WTC11 (cell line): ENCODE measurements at regions not wholly inside any gene's neighbourhood (a gene's known extent, or its start where the extent isn't known, plus 50 kb on each side); places are given as distances from the start of the nearest gene placed in this dataset.

Experiments used
- ATF2 ChIP-seq: sonication (generic); formaldehyde crosslinking; IDR thresholded peaks from 2 replicates; pipeline ENCODE4 v1.8.1; 2022; ENCODE audit warnings: low read depth, missing genetic modification reagents, borderline replicate concordance
- CREM ChIP-seq: sonication (generic); formaldehyde crosslinking; IDR thresholded peaks from 2 replicates; pipeline ENCODE4 v1.8.1; 2022; ENCODE audit warnings: mild to moderate bottlenecking, missing genetic modification reagents, moderate library complexity
- KAT7 ChIP-seq: sonication (generic); formaldehyde crosslinking; IDR thresholded peaks from 2 replicates; pipeline ENCODE4 v1.8.1; 2023; ENCODE audit warnings: missing genetic modification reagents, mild to moderate bottlenecking, borderline replicate concordance
- MAX ChIP-seq: sonication (generic); formaldehyde crosslinking; IDR thresholded peaks from 2 replicates; pipeline ENCODE4 v1.8.0; 2022; ENCODE audit warnings: mild to moderate bottlenecking, missing genetic modification reagents
- MYBL2 ChIP-seq: sonication (generic); formaldehyde crosslinking; IDR thresholded peaks from 2 replicates; pipeline ENCODE4 v1.8.1; 2023; ENCODE audit warnings: mild to moderate bottlenecking, moderate library complexity, missing genetic modification reagents
- SMAD3 ChIP-seq: sonication (generic); formaldehyde crosslinking; IDR thresholded peaks from 2 replicates; pipeline ENCODE4 v1.8.0; 2022; ENCODE audit warnings: missing genetic modification reagents, mild to moderate bottlenecking, borderline replicate concordance
- SP1 ChIP-seq: sonication (generic); formaldehyde crosslinking; conservative IDR thresholded peaks from 2 replicates; pipeline ENCODE4 v1.8.1; 2022; ENCODE audit warnings: missing genetic modification reagents
- ZNF121 ChIP-seq: sonication (generic); formaldehyde crosslinking; IDR thresholded peaks from 2 replicates; pipeline ENCODE4 v1.8.0; 2023; ENCODE audit warnings: missing genetic modification reagents
- ZNF423 ChIP-seq: fragments of 250-450 bp; sonication (Bioruptor Pico); IDR thresholded peaks from 2 replicates; pipeline ENCODE4 v2.1.2; 2022; ENCODE audit warnings: mild to moderate bottlenecking, moderate library complexity
- TF ChIP-seq, protein P1 (sequence below): fragments of 200-600 bp; IDR thresholded peaks from 2 replicates; pipeline ENCODE4 v1.8.0; 2022; ENCODE audit warnings: antibody characterized with exemption
- TF ChIP-seq, protein P2 (sequence below): sonication (generic); formaldehyde crosslinking; IDR thresholded peaks from 2 replicates; pipeline ENCODE4 v1.8.0; 2023; ENCODE audit warnings: missing genetic modification reagents, mild to moderate bottlenecking, borderline replicate concordance
- TF ChIP-seq, protein P3 (sequence below): sonication (generic); formaldehyde crosslinking; IDR thresholded peaks from 2 replicates; pipeline ENCODE4 v1.8.0; 2022; ENCODE audit warnings: mild to moderate bottlenecking, missing genetic modification reagents

GRCh38 chr2:240229603-240230235, 89.3 kb upstream of the OTOS start:
- TF ChIP-seq, protein P1, sequence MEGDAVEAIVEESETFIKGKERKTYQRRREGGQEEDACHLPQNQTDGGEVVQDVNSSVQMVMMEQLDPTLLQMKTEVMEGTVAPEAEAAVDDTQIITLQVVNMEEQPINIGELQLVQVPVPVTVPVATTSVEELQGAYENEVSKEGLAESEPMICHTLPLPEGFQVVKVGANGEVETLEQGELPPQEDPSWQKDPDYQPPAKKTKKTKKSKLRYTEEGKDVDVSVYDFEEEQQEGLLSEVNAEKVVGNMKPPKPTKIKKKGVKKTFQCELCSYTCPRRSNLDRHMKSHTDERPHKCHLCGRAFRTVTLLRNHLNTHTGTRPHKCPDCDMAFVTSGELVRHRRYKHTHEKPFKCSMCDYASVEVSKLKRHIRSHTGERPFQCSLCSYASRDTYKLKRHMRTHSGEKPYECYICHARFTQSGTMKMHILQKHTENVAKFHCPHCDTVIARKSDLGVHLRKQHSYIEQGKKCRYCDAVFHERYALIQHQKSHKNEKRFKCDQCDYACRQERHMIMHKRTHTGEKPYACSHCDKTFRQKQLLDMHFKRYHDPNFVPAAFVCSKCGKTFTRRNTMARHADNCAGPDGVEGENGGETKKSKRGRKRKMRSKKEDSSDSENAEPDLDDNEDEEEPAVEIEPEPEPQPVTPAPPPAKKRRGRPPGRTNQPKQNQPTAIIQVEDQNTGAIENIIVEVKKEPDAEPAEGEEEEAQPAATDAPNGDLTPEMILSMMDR, result no peak
- TF ChIP-seq ZNF423 (CRISPR knock-in tag) (no peak), MYBL2 (CRISPR knock-in tag) (no peak), SP1 (CRISPR knock-in tag) (no peak), MAX (CRISPR knock-in tag) (no peak), KAT7 (CRISPR knock-in tag) (no peak), CREM (CRISPR knock-in tag) (no peak), ZNF121 (CRISPR knock-in tag) (no peak), SMAD3 (CRISPR knock-in tag) (no peak), ATF2 (no peak)
- TF ChIP-seq, protein P2, sequence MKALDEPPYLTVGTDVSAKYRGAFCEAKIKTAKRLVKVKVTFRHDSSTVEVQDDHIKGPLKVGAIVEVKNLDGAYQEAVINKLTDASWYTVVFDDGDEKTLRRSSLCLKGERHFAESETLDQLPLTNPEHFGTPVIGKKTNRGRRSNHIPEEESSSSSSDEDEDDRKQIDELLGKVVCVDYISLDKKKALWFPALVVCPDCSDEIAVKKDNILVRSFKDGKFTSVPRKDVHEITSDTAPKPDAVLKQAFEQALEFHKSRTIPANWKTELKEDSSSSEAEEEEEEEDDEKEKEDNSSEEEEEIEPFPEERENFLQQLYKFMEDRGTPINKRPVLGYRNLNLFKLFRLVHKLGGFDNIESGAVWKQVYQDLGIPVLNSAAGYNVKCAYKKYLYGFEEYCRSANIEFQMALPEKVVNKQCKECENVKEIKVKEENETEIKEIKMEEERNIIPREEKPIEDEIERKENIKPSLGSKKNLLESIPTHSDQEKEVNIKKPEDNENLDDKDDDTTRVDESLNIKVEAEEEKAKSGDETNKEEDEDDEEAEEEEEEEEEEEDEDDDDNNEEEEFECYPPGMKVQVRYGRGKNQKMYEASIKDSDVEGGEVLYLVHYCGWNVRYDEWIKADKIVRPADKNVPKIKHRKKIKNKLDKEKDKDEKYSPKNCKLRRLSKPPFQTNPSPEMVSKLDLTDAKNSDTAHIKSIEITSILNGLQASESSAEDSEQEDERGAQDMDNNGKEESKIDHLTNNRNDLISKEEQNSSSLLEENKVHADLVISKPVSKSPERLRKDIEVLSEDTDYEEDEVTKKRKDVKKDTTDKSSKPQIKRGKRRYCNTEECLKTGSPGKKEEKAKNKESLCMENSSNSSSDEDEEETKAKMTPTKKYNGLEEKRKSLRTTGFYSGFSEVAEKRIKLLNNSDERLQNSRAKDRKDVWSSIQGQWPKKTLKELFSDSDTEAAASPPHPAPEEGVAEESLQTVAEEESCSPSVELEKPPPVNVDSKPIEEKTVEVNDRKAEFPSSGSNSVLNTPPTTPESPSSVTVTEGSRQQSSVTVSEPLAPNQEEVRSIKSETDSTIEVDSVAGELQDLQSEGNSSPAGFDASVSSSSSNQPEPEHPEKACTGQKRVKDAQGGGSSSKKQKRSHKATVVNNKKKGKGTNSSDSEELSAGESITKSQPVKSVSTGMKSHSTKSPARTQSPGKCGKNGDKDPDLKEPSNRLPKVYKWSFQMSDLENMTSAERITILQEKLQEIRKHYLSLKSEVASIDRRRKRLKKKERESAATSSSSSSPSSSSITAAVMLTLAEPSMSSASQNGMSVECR (CRISPR knock-in tag), result no peak
- TF ChIP-seq, protein P3, sequence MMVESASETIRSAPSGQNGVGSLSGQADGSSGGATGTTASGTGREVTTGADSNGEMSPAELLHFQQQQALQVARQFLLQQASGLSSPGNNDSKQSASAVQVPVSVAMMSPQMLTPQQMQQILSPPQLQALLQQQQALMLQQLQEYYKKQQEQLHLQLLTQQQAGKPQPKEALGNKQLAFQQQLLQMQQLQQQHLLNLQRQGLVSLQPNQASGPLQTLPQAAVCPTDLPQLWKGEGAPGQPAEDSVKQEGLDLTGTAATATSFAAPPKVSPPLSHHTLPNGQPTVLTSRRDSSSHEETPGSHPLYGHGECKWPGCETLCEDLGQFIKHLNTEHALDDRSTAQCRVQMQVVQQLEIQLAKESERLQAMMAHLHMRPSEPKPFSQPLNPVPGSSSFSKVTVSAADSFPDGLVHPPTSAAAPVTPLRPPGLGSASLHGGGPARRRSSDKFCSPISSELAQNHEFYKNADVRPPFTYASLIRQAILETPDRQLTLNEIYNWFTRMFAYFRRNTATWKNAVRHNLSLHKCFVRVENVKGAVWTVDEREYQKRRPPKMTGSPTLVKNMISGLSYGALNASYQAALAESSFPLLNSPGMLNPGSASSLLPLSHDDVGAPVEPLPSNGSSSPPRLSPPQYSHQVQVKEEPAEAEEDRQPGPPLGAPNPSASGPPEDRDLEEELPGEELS, result no peak
